Glutamatergic neuron (in vitro differentiated cells): ENCODE measurements at regions not wholly inside any gene's neighbourhood (a gene's known extent, or its start where the extent isn't known, plus 50 kb on each side); places are given as distances from the start of the nearest gene placed in this dataset.

Experiments
- DNase-seq: peaks from one replicate; pipeline ENCODE4 v3.0.0; 2022
- H3K27ac Mint-ChIP-seq: one replicate; pipeline ENCODE4 v1.8.0; 2020; ENCODE audit warnings: mild to moderate bottlenecking, mixed read lengths, inconsistent platforms; ENCODE audit not compliant: unreplicated experiment
- H3K27me3 Mint-ChIP-seq: one replicate; pipeline ENCODE4 v1.8.0; 2020; ENCODE audit warnings: mild to moderate bottlenecking, moderate library complexity, mixed read lengths, inconsistent platforms; ENCODE audit not compliant: unreplicated experiment
- H3K36me3 Mint-ChIP-seq: one replicate; pipeline ENCODE4 v1.8.0; 2020; ENCODE audit warnings: mild to moderate bottlenecking, mixed read lengths, inconsistent platforms; ENCODE audit not compliant: unreplicated experiment
- H3K4me1 Mint-ChIP-seq: one replicate; pipeline ENCODE4 v1.8.0; 2020; ENCODE audit warnings: mild to moderate bottlenecking, low read depth, mixed read lengths, inconsistent platforms; ENCODE audit not compliant: unreplicated experiment
- H3K4me3 Mint-ChIP-seq: one replicate; pipeline ENCODE4 v1.8.0; 2020; ENCODE audit warnings: mild to moderate bottlenecking, mixed read lengths, inconsistent platforms; ENCODE audit not compliant: unreplicated experiment
- H3K9me3 Mint-ChIP-seq: one replicate; pipeline ENCODE4 v1.8.0; 2020; ENCODE audit warnings: mild to moderate bottlenecking, moderate library complexity, mixed read lengths, inconsistent platforms; ENCODE audit not compliant: unreplicated experiment
- CTCF ChIP-seq: fragments of 200-600 bp; sonication (generic); IDR thresholded peaks from one replicate; pipeline ENCODE4 v1.5.0; 2021; ENCODE audit not compliant: partially characterized antibody, unreplicated experiment

GRCh38 chr12:107322063-107322462 lies 228.7 kb upstream of the CRY1 start:
- no peak overlapping the region for H3K27ac Mint-ChIP-seq
- no peak for DNase-seq
- peaks cover 11% of the 10 kb centered on the region for H3K4me1 Mint-ChIP-seq
- peaks cover 19% of the 10 kb centered on the region for H3K9me3 Mint-ChIP-seq
- TF ChIP-seq CTCF, result no peak
- H3K36me3 Mint-ChIP-seq, result no peaks in the 10 kb centered on the region
- peak overlapping the region; percentile 94 for H3K4me3 Mint-ChIP-seq
- H3K27me3 Mint-ChIP-seq, result peaks cover 20% of the 10 kb centered on the region

GRCh38 chr12:107325075-107325608 lies 231.8 kb upstream of the CRY1 start:
- Mint-ChIP-seq H3K27ac (no peak overlapping the region), H3K27me3 (peaks cover 12% of the 10 kb centered on the region), H3K4me3 (no peak overlapping the region), H3K4me1 (peaks cover 13% of the 10 kb centered on the region), H3K9me3 (peaks cover 14% of the 10 kb centered on the region), H3K36me3 (no peaks in the 10 kb centered on the region)
- DNase-seq, result no peak
- no peak for TF ChIP-seq CTCF

GRCh38 chr12:107326237-107326636 lies 232.9 kb upstream of the CRY1 start:
- DNase-seq, result no peak
- peaks cover 5% of the 10 kb centered on the region for H3K27me3 Mint-ChIP-seq
- H3K9me3 Mint-ChIP-seq, result peaks cover 7% of the 10 kb centered on the region
- H3K4me3 Mint-ChIP-seq, result no peak overlapping the region
- H3K27ac Mint-ChIP-seq, result no peak overlapping the region
- no peaks in the 10 kb centered on the region for H3K36me3 Mint-ChIP-seq
- H3K4me1 Mint-ChIP-seq, result peaks cover 5% of the 10 kb centered on the region
- TF ChIP-seq CTCF, result no peak

- DNase-seq, result no peak
- peaks cover 5% of the 10 kb centered on the region for H3K9me3 Mint-ChIP-seq
- no peak overlapping the region for H3K27ac Mint-ChIP-seq
- TF ChIP-seq CTCF, result no peak
- no peaks in the 10 kb centered on the region for H3K36me3 Mint-ChIP-seq
- peaks cover 4% of the 10 kb centered on the region for H3K4me1 Mint-ChIP-seq
- H3K4me3 Mint-ChIP-seq, result no peak overlapping the region
- H3K27me3 Mint-ChIP-seq, result no peaks in the 10 kb centered on the region
These were observed 234.4 kb upstream of the CRY1 start for GRCh38 chr12:107327651-107328182.

- Mint-ChIP-seq H3K9me3 (peaks cover 9% of the 10 kb centered on the region), H3K4me1 (peaks cover 4% of the 10 kb centered on the region), H3K4me3 (no peak overlapping the region), H3K36me3 (no peaks in the 10 kb centered on the region), H3K27ac (no peak overlapping the region), H3K27me3 (no peaks in the 10 kb centered on the region)
- no peak for DNase-seq
- TF ChIP-seq CTCF, result no peak
These were observed 235.2 kb upstream of the CRY1 start for GRCh38 chr12:107328442-107329133.
